HEK293 (cell line): ENCODE measurements at regions not wholly inside any gene's neighbourhood (a gene's known extent, or its start where the extent isn't known, plus 50 kb on each side); places are given as distances from the start of the nearest gene placed in this dataset.

Source experiments
- CTCF ChIP-seq: fragments of 450-650 bp; formaldehyde crosslinking; IDR thresholded peaks from 2 replicates; pipeline ENCODE4 v1.5.1; 2016; ENCODE audit warnings: missing biosample characterization, missing genetic modification characterization
- SETDB1 ChIP-seq: IDR thresholded peaks from one replicate; pipeline ENCODE4 v1.6.1; 2017; ENCODE audit warnings: mild to moderate bottlenecking, low read length, moderate library complexity, mixed read lengths; ENCODE audit not compliant: insufficient read length
- WT1 ChIP-seq: fragments of 450-650 bp; formaldehyde crosslinking; IDR thresholded peaks from 2 replicates; pipeline ENCODE4 v1.5.1; 2016; ENCODE audit warnings: missing biosample characterization, missing genetic modification characterization
- YY1 ChIP-seq: fragments of 450-650 bp; formaldehyde crosslinking; IDR thresholded peaks from 2 replicates; pipeline ENCODE4 v1.5.1; 2018; ENCODE audit warnings: missing biosample characterization, missing genetic modification characterization
- ZFP69B ChIP-seq: fragments of 450-650 bp; formaldehyde crosslinking; IDR thresholded peaks from 2 replicates; pipeline ENCODE4 v1.5.1; 2016; ENCODE audit warnings: missing biosample characterization, missing genetic modification characterization
- ZNF221 ChIP-seq: fragments of 450-650 bp; formaldehyde crosslinking; IDR thresholded peaks from 2 replicates; pipeline ENCODE4 v1.5.1; 2017; ENCODE audit warnings: missing biosample characterization, missing genetic modification characterization, borderline replicate concordance
- ZNF274 ChIP-seq, 2 experiments: fragments of 200-500 bp in 1 of 2; fragments of 450-650 bp in 1 of 2; sonication (Bioruptor generic) in 1 of 2; formaldehyde crosslinking in 1 of 2; IDR thresholded peaks; 2 replicates each; pipeline versions ENCODE4 v1.5.1 to v1.6.1; 2014 to 2016; ENCODE audit warnings: borderline replicate concordance in 1 of 2, inconsistent platforms in 1 of 2, low read length in 1 of 2, missing biosample characterization in 1 of 2, missing genetic modification characterization in 1 of 2
- ZNF398 ChIP-seq: fragments of 450-650 bp; formaldehyde crosslinking; IDR thresholded peaks from 2 replicates; pipeline ENCODE4 v1.5.1; 2017; ENCODE audit warnings: missing biosample characterization, missing genetic modification characterization
- ZNF664 ChIP-seq: fragments of 450-650 bp; formaldehyde crosslinking; IDR thresholded peaks from 2 replicates; pipeline ENCODE4 v1.5.1; 2016; ENCODE audit warnings: missing biosample characterization, missing genetic modification characterization
- ZNF777 ChIP-seq: fragments of 450-650 bp; formaldehyde crosslinking; IDR thresholded peaks from 2 replicates; pipeline ENCODE4 v1.5.1; 2017; ENCODE audit warnings: missing biosample characterization, missing genetic modification characterization, borderline replicate concordance
- ZNF792 ChIP-seq: fragments of 450-650 bp; formaldehyde crosslinking; IDR thresholded peaks from 2 replicates; pipeline ENCODE4 v1.5.1; 2016; ENCODE audit warnings: missing biosample characterization, missing genetic modification characterization
- ZSCAN30 ChIP-seq: fragments of 450-650 bp; IDR thresholded peaks from 2 replicates; pipeline ENCODE4 v1.5.1; 2018; ENCODE audit warnings: missing biosample characterization, mild to moderate bottlenecking, missing genetic modification characterization, moderate library complexity
- TF ChIP-seq, protein P1 (sequence below): fragments of 450-650 bp; IDR thresholded peaks from 2 replicates; pipeline ENCODE4 v1.5.1; 2018; ENCODE audit warnings: missing biosample characterization, mild to moderate bottlenecking, missing genetic modification characterization

GRCh38 chr15:98501192-98501591, 147.1 kb upstream of the IGF1R start:
- TF ChIP-seq CTCF (tag by site-specific recombination) (no peak), ZNF221 (no peak), ZSCAN30 (tag by site-specific recombination) (no peak), YY1 (no peak), ZNF777 (tag by site-specific recombination) (no peak), SETDB1 (no peak), ZNF398 (tag by site-specific recombination) (no peak), ZNF664 (tag by site-specific recombination) (no peak), ZNF792 (tag by site-specific recombination) (no peak), ZNF274 (IDR thresholded peaks at IDR 0.05; ENCODE audit: low read length) (no peak), ZNF274 (tag by site-specific recombination; IDR thresholded peaks at IDR 0.05; ENCODE audit: borderline replicate concordance) (no peak), ZFP69B (no peak), WT1 (tag by site-specific recombination) (no peak)
- TF ChIP-seq, protein P1, sequence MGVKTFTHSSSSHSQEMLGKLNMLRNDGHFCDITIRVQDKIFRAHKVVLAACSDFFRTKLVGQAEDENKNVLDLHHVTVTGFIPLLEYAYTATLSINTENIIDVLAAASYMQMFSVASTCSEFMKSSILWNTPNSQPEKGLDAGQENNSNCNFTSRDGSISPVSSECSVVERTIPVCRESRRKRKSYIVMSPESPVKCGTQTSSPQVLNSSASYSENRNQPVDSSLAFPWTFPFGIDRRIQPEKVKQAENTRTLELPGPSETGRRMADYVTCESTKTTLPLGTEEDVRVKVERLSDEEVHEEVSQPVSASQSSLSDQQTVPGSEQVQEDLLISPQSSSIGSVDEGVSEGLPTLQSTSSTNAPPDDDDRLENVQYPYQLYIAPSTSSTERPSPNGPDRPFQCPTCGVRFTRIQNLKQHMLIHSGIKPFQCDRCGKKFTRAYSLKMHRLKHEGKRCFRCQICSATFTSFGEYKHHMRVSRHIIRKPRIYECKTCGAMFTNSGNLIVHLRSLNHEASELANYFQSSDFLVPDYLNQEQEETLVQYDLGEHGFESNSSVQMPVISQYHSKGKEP (tag by site-specific recombination): no peak
